GM19395 (cell line): ENCODE measurements at regions not wholly inside any gene's neighbourhood (a gene's known extent, or its start where the extent isn't known, plus 50 kb on each side); places are given as distances from the start of the nearest gene placed in this dataset.
"Not testable (repeated sequence)": the region's sequence is repeated elsewhere in the genome, so short reads cannot be mapped to it uniquely, and the experiment has no call there.

ENCODE experiments used
- ATAC-seq: cut with Tn5 transposase; IDR thresholded peaks from one replicate; pipeline ENCODE4 v1.9.1; 2021; ENCODE audit warnings: mild to moderate bottlenecking, moderate library complexity; ENCODE audit not compliant: unreplicated experiment

GRCh38 chr1:104018922-104019674 lies 269.4 kb downstream of the AMY1C start:
- ATAC-seq = no peak

DNA sequence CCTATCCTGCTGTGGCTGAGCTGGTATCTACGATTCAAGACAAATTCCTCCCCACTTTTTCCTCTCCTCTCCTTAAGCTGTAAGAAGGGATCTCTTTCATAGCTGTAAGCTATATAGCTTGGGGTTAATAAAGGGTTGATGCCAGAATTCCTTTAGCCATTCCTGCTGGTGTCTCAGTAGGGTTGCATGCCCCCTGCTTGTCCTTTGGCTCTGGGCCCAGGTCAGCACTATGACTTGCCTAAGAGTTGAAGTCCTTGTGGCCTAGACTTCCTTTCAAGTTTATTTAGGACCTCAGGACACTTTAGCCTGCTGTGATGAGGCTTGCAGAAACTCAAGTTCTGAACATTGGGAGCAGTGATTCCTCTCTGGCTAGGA lies 270.0 kb downstream of the AMY1C start:
- no peak for ATAC-seq

DNA sequence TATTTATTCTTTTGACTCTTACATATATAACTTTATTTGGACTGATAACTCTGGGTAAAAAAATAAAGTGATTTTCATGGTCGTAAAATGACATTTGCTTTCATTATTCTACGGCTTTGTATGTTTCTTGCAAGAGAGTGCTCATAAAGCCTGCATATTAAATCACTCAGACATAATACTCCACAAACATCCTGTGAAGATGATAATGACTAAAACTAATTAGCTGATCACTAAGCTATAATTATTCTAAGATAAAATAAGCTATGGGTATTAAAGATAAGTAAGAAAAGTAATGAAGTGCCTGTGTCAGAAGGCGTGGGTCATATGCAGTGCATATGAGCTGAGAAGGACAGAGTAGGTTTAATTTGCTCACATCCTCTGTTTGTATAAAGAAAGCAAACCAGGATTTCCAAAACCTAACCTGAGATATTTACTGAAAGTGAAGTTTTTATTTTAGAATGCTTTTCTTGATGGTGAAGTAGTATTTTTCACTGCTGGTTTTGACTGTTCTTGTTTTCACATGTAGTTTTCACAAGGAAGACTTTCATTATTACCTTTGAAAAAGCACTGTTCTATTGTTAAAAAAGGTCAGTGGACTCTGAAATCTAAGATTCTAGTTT lies 278.8 kb downstream of the AMY1C start:
- ATAC-seq = no peak

DNA sequence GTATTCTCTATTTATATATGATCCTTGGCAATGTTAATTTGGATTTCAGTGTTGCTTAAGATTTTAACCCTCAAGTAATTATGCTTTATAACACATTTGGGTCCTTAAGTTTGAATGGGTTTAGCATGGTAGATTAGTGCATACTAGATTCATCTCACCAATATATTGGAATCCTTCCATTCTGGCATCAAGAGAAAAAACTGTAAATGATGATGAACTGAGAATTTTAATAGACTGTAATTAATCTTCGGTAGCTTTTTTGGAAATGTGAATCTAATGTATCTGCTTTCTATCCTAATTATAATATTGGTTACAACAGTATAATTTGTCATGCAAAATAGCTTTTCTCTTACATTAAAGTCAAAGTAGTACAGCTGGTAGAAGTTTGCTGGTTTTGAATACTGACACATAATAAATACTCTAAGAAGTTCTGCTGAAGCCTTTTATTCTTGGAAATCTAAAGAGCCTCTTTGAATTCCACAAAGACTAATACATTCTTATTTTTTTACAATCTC lies 279.8 kb downstream of the AMY1C start:
- no peak for ATAC-seq

DNA sequence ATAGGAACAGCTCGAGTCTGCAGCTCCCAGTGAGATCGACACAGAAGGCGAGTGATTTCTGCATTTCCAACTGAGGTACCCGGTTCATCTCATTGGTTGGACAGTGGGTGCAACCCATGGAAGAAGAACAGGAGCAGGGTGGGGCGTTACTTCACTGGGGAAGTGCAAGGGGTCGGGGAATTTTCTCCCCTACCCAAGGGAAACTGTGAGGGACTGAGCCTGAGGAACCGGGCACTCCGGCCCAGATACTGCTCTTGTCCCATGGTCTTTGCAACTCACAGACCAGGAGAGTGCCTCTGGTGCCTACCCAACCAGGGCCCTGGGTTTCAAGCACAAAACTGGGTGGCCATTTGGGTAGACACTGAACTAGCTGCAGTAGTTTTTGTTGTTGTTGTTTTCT lies 307.1 kb downstream of the AMY1C start:
- ATAC-seq = no peak

DNA sequence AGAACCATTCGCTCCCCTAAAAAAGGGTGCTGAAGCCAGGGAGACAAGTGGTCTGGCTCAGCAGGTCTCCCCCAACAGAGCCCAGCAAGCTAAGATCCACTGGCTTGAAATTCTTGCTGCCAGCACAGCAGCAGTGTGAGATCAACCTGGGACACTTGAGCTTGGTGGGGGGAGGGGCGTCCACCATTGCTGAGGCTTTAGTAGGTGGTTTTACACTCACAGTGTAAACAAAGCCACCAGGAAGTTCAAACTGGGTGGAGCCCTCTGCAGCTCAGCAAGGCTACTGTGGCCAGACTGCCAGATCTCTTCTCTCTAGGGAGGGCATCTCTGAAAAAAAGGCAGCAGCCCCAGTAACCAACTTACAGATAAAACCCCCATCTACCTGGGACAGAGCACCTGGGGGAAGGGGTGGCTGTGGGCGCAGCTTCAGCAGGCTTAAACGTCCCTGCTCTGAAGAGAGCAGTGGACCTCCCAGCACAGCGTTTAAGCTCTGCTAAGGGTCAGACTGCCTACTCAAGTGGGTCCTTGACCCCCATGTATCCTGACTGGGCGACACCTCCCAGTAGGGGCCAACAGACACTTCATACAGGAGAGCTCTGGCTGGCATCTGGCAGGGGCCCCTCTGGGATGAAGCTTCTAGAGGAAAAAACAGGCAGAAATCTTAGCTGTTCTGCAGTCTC lies 307.7 kb downstream of the AMY1C start:
- not testable (repeated sequence) for ATAC-seq

DNA sequence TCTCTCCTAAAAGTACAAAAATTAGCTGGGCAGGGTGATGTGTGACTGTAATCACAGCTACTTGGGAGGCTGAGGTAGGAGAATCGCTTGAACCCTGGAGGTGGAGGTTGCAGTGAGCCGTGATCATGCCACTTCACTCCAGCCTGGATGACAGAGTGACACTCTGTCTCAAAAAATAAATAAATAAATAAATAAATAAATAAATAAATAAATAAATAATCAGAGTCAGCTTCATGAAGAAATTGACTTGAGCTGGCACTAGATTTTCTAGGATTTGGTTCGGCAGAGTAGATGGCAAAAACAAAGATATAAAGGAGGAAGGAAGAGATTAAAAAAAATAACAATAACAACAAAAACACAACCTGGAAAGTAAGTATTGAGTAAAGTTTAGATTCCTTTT lies 311.9 kb downstream of the AMY1C start:
- not testable (repeated sequence) for ATAC-seq

DNA sequence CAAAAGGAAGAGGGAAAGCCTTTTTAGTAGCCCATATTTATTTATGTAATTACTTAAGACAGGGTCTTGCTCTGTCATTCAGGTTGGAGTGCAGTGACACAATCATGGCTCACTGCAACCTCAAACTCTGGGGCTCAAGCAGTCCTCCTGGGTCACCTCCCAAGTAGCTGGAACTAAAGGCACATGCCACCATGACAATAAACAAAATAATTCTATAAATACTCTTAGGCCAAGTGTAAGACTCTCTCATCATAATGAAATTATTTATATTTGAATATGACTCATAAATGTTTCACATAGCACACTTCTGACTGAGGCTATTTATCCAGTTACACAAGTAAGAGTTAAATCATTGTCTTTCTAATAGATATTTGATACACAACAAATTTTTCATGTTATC lies 314.7 kb downstream of the AMY1C start:
- no peak for ATAC-seq

GRCh38 chr1:104072915-104073371 lies 323.2 kb downstream of the AMY1C start:
- no peak for ATAC-seq

- ATAC-seq = no peak
These were observed 323.8 kb downstream of the AMY1C start for GRCh38 chr1:104073463-104073902.

- no peak for ATAC-seq
These were observed 332.5 kb downstream of the AMY1C start for GRCh38 chr1:104082221-104082620.

DNA sequence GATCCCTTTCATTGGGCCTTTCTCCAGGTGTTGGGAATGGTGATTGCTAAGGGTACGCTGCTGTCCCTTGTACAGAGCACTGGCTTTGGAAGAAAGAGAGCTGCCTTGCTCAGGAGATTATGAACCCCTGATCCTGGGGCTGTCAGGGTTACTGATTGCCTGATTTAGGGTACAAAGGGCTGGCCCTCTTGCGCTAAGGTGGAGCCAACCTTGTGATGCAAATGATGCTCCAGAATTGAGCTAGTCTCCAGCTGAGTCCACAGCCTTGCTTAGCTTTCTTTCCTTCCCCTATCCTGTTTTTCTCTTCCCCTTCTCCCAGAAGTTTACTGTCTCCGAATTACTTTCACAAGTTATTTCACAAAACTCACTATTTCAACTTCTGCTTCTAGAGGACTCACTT lies 334.7 kb downstream of the AMY1C start:
- no peak for ATAC-seq

DNA sequence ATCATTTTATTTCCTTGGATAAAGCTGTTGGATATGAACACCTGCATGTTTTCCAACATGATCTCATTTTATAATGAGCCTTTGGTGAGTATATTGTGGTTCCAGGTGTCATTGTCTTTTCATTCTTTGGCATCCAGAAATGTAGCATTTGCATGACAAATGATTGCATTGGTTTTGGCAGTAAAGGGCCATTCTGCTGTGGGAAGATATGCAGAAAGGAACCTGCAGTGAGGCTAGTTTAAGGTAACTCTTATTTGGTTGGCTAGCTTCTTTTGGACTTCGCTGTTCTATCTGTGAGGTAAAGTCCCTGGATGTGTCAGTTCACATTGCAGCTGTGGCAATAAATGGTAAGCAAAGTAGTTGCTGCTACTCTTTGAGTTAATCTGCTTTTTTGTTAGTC lies 343.0 kb downstream of the AMY1C start:
- no peak for ATAC-seq

DNA sequence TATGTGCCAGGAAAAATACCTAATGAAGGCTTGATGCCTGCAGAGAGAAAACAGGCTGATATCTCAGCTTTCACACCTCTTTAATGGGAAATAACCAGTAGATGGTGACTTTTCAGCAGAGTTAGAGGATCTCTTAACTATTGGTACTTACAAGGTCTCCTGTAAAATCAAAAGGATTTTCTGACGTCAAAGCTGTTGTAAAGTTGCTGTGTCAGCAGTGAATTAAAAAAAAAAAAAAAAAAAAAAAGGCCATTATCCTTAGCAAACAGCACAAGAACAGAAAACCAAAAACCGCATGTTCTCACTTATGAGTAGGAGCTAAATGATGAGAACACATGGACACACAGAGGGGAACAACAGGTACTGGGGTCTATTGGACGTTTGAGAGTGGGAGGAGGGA lies 349.1 kb downstream of the AMY1C start:
- ATAC-seq = no peak

GRCh38 chr1:104100115-104100514 lies 350.4 kb downstream of the AMY1C start:
- no peak for ATAC-seq

DNA sequence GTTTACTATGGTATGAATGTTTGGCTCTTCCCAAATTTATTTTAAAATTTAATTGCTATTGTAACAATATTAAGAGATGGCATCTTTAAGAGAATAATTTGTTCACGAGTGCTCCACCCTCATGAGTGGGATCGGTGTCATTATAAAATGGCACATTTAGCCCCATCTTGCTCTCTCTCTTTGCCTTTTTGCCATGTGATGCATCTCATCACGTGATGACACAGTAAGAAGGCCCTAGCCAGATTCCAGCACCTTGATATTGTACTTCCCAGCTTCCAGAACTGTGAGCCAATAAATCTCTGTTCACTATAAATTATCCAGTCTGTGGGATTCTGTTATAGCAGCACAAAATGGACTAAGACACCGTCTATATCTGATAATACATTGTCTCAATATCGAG lies 355.8 kb downstream of the AMY1C start:
- no peak for ATAC-seq

DNA sequence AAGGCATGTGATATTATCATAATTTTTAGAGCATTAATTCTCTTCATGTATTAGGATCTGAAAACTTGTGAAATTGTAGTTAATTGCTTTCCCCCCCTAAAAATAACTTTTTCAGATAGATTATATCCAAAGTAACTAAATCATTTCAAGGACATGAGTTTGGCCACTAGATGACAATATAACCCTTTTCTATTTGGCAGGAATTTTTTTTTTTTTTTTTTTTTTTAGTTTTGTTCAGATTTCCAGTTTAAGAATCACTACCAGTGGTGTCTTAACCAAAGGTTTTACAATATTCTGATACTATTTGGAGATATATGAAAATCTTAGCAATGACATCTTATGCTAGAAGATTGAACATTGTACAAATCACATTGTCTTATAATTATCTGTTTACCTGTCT lies 370.8 kb downstream of the AMY1C start:
- no peak for ATAC-seq

DNA sequence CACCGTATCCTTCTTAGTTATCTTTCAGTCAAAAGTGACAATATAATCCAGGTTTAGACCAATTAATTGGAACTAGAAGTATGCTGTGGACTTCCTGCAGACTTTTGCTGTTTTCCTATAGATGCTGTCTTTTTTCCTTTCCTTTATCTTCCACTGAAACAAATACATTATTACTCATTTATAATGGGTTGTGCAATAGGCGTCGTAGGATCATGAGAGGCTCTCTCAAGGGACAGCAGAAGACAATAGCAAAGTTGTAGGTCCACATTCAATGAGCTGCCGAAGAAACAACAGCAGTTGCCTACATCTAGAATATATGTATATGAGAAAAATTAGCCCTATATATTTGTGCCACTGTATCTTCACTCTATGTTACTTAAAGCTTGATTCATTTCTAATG lies 371.6 kb downstream of the AMY1C start:
- ATAC-seq = no peak

DNA sequence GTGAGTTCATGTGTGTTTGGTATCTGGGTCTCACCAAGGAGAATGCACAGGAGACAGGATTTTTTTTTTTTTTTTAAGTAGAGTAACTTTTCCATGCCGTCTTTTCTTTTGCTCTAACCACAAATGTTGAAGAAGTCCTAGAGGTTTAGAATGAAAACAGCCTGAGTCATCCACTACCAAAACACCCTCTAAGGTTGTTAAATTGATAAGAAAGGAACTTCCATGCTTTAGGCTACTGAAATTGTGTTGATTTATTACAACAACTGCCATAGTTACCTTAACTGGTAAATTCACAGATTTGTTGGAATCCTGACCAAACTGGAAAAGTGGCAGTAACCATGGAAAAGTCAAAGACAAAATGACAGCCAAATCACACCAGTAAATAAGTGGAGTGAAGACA lies 375.6 kb downstream of the AMY1C start:
- ATAC-seq = no peak

DNA sequence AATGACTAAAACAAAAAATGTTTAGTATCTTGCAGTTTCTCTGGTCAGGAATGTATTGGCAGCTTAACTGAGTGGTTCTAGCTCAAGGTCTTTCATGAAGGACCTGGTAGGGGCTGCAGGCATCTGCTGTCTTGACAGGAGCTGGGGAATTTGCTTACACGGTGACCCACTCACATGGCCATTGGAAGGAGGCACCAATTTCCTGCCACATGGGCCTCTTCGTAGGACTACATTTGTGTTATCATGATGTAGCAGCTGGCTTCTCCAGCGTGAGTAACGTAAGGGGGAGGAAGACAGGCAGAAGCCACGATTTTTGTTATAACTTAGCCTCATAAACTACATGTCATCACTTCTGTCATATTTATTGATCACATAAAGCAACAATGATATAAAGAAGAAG lies 376.3 kb downstream of the AMY1C start:
- ATAC-seq = no peak

DNA sequence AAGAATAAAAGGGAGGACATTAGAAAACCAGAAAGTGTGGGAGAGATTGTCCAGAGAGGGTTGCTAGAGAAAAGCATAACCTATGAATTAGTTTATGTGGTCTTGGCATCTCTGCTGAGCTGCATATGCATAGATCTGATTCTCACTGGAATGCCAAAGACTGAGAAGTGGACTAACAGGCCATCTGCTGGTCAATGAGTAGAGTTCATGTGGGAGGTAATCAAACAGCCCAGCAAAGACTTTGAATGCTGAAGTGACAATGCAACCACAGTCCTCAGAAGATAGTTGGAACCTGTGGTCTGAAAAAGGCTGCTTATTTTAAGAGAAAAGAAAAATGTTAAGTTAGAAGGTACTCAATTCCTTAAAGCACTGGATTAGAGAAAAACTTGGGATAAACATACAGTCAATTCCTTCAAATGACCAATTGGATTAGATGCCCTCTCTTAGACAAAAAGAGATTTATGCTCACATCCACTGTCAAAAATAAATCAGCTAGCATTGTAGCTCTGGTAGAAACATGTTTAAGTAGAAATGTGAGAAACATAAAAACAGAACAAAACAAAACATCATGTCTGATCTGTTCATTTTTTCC lies 382.8 kb downstream of the AMY1C start:
- ATAC-seq = no peak
